ENCODE measurements at regions not wholly inside any gene's neighbourhood (a gene's known extent, or its start where the extent isn't known, plus 50 kb on each side); places are given as distances from the start of the nearest gene placed in this dataset.

DNA sequence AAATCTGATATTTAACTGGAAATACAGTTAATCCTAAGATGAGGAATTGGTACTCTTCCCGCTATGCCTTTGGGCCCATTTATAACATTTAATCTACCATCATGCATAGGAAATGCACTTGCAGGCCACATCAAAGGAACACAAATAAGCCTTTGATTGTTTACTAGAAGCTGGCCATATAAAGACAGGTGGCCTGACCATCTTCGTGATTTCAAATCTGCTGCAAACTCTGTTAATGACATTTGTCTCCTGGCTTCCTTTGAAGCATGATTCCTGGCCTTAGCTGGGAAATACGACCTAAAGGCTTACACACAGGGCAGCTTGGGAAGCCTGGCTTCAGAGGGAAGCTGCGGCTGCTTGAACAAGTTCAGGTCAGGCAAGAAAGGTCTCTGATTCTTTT lies 552.1 kb downstream of the CDH26 start:
- DNase-seq (ENCODE audit: low read depth), result no peak

DNA sequence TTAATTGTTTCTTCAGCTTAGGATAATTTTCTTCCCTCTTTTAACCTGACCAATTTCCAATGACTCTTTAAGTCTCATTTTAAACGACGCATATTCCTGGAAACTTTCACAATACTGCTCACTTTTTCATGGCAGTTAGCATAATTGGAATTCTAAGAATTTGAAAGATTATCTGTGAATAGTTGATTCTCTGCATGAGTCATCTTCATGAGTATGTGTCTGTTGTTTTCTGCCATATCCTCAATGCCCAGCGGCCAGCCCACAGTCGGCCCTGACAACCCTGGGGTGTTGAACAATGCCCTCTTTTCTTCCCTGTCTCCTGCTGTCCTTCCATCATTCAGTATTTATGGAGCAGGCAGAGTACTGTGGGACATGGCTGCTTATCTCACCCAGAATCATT lies 554.2 kb downstream of the CDH26 start:
- no peak for DNase-seq (ENCODE audit: low read depth)

DNA sequence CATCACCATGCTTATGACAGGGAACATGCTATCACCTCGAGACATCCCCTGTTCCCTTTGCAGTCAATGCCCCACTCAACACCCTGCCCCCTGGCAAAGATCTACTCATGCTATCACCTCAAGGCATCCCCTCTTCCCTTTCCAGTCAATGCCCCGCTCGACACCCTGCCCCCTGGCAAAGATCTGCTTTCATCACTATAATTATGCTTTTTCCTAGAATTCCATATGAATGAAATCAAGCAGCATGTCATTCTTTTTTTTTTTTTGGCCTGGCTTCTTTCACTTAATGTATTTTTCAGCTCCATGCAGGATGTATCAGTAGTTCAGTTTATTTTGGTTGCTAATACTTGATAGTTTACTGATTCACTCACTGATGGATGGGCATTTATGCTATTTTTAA lies 554.9 kb downstream of the CDH26 start:
- DNase-seq (ENCODE audit: low read depth), result no peak

DNA sequence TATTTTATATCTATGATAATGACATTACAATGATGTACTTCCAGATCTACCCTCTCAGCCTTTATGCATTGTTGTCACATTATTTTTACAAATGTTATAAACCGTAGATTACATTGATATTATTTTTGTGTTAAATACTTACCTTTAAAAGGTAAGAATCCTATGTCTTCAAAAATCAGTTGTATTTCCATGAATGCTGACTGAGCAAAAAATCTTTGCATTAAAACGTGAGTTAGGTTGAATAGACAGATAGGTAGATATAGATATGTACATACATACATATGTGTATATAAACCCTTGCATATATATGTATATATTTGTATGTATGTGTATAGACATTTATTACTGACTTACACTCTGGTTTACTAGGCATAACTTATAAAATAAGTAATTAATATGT lies 558.2 kb downstream of the CDH26 start:
- DNase-seq (ENCODE audit: low read depth), result no peak

DNA sequence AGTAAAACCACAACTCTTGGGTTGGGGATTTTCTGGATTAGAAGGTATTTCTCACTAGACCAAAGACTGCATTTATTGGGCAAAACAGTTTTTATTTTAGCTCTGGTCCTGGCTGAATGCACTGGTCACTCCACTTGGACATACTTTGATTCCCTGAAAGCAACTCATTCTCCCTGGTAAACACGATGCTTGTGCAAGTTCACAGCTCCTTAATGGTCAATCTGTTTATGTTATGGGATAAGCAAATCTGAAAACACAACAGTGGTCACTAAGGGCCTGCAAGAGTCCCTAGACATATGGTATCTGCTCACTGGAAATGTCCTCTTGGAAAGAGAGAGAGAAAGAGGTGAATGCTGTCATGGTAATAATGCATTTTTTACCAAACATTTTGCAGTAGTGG lies 559.8 kb downstream of the CDH26 start:
- no peak for DNase-seq (ENCODE audit: low read depth)

DNA sequence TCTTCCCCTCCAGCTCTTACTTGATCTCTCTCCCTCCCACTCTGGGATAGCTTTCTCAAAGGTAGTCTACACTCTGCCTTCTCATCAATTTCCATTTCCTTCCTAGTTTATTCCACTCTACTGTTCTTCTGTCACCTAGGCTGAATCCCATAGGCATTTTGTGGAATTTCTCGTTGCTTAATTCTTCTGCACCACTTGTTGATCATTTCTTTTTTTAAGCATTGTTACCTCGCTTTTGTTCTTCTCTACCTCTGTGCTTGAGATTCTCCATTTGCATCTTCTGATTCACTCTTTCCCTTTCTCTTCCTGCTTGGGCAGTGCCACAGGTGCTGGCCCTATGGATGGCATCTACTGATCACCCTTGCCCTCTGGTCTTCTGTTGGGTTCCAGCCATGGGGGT lies 567.2 kb downstream of the CDH26 start:
- no peak for DNase-seq (ENCODE audit: low read depth)

DNA sequence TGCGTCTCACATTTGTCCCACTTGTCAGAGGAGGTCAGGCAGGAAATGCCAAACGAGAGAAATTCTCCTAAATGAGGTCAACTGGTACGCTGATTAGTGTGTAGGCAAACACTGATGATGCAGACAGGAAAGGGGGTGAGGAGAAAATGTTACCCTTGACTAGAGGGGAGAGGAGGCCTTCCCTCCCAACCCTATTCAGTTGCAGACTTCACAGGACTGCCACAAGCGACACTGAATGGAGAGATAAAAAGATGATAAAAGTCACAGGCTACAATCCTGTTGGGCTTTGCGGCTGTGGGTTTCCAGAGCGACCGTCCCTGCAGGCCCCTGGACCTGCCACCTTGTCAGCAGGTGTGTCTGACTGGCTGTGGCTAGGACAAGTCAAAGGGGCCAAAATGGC lies 569.4 kb downstream of the CDH26 start:
- DNase-seq (ENCODE audit: low read depth), result no peak

DNA sequence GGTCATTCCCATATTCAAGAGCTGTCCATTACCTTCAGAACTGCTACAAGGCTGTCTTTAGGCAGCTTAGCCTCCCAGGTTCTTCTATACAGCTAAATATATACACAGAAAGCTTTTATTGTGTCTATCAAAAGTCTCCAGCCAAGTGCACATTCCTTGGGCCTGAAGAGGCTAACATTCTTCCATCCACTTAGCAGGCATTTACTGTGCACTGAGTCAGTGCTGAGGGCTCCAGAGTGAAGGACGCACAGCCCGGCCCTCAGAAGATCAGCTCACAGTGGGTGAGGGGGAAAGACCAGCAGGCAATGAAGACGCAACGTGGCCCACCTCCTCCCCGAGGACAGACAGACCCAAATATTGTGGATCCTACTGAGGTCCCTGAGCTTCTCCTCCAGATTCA lies 569.9 kb downstream of the CDH26 start:
- no peak for DNase-seq (ENCODE audit: low read depth)

DNA sequence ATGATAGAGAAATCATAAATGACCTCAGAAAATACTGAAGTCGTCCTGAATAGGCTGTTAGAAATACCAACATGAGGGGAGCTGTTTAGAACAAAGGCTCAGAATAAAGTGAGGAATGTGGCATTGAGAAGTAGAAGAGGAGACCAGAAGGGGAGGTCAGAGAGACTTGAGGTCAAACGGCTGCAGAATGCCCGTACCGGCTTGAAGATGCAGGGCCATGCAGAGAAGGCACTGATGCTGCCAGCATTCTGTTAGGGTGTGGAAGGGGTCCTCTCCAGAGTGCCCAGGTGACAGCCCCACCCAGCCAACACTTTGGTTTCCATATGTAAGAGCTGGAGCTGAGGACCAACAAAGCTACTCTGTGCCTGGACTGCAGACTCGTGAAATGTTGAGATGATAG lies 570.9 kb downstream of the CDH26 start:
- DNase-seq (ENCODE audit: low read depth), result no peak

DNA sequence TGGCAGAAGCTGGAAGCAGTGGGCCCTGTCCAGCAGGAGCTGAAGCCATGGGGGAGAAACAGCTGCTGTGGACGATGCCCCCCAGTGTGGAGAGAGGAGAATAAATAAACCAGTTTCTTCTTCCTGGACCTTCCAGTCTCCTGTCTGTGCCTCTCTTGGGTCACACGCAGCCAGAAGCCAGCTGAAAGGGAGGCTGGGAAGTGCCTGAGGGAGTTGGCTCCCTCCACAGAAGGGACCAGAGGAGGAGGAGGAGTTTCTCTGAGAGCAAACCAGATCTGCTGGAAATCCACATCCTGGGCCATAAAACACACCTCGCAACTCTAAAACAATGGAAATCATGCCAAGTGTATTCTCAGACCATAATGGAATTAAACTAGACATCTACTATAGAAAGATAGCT lies 577.0 kb downstream of the CDH26 start:
- DNase-seq (ENCODE audit: low read depth), result no peak

DNA sequence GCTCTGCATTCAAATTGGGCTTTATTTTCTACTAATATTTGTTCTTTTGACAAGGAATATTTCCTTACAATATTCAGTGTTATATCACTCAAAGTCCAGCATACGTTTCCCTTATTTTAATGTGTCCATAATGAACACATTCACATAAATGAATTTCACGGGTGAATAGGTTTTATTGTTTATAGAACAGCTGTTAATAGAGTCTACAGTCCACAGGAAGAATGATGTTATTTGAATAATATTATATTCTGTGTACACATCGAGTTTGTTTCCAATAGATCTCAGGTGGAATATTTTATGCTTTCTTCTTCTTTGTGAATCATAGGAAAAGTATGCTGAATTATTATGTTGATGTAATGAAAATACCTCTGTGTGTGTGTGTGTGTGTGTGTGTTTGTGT lies 582.4 kb downstream of the CDH26 start:
- no peak for DNase-seq (ENCODE audit: low read depth)

DNA sequence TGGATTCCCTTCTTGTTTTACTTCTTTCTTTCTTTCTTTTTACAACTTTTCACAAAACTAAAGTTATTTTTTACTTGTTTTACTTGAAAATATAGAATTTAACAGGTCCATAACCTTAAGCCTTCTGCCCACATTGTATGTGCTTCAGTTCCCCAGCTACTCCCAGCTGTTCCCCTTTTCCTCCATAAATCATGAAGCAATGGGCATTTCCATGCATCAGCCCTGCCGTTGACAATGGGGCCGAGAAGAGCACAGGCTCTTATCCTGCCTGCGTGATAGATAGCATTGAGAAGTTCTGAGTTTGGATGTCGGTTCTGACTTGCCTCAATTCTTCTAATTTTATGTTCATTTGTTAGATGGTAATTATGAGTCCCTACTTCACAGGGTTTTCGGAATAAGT lies 583.8 kb downstream of the CDH26 start:
- no peak for DNase-seq (ENCODE audit: low read depth)

DNA sequence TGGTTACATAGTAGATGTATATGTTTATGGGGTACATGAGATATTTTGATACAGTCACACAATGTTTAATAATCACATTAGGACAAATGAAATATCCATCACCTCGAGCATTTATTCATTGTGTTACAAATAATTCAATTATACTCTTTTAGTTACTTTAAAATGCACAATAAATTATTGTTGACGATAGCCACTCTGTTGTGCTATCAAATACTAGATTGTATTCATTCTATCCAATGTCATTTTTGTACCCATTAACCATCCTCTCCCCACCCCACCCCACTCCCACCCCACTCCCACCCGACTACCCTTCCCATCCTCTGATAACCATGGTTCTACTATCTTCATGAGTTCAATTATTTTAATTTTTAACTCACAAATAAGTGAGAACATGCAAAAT lies 585.4 kb downstream of the CDH26 start:
- DNase-seq (ENCODE audit: low read depth), result no peak

DNA sequence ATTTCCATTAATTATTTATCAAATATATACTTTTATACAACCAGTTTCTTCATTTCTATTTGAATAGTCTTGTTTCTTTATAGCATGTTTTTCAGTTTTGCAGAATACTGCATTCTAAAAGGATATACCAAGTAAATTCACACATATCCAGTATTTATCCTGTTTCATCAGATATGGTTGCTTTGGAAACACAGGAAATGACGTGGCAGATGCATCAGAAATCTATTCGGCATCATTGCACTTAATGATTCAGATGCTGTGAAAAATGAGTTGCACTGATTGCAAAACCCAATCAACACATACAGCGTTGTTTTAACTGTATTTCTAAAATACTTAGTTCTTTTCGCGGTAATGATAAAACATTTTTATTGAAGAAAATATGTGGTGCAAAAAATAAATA lies 594.9 kb downstream of the CDH26 start:
- no peak for DNase-seq (ENCODE audit: low read depth)

DNA sequence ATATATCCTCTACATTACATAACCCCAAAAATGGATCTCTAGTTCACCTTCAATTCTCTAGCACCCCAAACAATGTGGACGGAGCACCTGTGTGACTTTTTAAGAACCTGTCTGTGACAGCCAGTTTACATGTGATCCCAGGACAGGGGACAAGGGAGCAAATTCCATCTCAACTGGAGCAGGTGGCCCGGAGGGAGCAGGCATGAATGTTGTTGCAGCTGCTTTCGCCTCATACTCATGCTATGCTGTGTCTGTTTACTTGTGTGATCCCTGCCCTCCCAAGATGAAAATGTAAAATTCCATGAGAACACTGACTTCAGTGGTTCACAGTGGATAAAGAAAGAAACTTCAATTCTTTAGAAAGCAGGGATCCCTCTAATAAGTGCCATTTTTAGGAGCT lies 600.3 kb downstream of the CDH26 start:
- no peak for DNase-seq (ENCODE audit: low read depth)

DNA sequence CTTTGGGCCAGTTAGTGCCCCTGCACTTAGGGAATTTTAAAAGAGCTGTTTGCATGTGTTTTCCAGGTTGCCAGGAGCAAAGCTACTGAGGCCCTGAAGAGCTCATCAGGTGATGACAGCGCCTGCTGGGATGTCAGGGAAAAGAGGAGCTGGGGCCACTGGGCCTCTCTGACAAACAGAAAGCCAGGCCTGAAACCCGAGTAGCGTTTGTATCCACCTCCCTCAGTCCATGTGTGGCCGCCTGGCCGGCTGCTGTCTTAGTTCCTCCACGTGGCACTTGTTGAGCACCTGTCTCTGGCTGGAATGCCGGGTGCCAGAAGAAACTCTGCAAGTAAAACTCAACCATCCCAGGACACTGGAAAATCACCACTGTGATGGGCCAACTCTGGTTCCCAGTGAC lies 601.2 kb downstream of the CDH26 start:
- no peak for DNase-seq (ENCODE audit: low read depth)

DNA sequence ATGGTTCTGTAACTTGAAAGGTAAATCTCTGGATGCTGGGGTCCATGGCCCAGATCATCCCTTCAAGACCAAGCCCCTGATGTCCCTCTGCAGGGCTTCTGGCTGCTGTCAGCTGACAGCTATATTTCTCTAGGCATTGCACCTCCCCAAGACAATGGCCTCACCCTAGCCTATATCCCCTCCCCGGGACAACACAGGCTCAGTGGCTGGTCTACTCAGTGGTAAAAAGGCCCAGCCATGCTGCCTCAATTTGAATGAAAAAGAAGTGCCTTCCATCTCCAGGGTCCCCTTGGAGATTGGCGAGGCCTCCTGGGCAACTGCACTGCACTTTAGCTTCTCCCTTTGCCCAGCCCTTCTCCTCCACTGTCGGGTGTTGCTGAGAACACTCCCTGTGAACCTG lies 602.8 kb downstream of the CDH26 start:
- DNase-seq (ENCODE audit: low read depth), result no peak

DNA sequence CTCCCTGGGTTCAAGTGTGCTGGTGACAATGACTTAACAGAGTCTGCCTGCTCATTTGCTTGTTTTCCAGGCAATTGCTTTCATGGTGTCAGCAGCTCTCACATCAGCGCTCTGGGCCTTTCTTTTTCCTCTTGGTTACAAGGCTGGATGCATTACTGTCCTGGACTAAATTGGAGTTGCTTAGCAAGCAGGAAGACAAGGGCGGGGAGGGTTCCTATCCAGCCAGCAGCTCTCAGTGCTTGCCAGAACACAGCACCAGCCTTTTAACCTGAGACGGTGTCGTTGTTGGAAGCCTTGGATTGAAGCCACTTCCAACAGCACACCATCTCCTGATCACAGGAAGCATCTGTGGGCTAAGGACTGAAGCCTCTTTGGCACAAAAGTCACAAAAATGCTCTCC lies 606.9 kb downstream of the CDH26 start:
- no peak for DNase-seq (ENCODE audit: low read depth)

DNA sequence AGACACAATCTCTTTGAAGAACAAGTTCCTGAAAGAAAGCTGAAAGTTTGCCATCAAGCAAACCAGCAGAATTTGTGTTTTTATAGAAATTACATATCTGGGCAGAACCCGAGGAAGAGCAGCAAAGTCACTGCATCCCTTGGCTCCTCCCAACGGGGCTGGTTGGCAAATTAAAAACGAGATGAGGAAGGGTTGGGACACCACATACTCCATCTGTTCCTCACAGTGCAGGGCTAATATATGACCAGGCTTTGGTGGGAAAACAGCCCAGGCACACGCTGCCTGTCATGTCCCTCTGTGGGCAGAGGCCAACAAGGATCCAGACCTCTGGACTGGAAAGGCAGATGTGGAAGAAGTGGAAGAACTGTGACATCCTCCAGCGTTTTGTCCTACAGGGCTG lies 607.3 kb downstream of the CDH26 start:
- DNase-seq (ENCODE audit: low read depth), result no peak

DNA sequence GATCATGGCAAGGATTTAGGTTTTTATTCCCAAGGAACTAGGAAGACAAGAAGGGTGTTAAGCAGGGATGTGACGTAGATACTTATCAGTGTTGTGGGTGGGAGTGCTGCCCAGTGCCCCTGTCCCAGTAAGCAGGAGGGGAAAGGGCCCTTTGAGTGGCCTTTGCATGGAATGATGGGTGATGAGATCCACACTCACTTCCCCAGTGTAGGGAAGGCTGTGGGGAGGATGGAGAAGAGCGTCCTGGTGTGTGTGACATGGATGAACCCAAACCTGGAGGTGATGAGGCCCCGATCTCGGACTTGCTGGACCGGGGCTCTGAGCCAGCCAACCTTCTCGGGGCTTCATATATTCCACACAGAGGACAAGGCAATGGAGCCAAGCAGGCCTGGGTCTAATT lies 610.9 kb downstream of the CDH26 start:
- DNase-seq (ENCODE audit: low read depth), result no peak

DNA sequence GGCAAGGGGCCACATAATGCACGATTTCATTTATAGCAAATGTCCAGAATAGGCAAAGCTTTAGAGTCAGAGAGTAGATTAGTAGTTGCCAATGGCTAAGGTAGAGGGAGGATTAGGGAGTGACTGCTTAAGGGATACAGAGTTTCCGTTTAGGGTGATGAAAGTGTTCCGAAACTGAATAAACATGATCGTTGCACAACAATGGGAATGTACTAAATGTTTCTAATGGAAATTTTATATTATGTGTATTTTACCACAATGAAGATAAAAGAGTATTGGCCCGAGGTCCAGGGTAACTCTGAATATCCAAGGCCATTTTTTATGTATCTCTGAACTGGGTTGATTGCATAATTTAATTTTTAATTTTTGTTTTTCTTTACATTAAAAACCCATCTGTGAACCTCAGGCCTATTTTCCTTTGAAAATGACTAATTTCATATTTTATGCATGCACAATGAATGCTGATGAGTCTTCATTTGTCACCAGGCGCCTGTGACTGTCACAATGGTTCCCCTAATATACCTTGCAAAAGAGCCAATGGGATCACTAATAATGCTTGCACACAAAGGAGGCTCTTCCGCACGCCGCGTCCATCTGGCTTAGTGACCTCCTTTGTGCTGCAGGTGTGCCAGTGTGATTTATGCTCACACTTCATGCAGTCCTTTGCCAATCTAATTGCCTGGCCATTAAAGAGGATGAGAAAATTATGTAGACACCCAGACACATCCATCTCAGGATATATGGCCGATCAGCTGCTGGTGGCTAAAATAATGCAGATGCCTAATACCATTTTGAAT lies 612.5 kb downstream of the CDH26 start:
- DNase-seq (ENCODE audit: low read depth), result no peak

DNA sequence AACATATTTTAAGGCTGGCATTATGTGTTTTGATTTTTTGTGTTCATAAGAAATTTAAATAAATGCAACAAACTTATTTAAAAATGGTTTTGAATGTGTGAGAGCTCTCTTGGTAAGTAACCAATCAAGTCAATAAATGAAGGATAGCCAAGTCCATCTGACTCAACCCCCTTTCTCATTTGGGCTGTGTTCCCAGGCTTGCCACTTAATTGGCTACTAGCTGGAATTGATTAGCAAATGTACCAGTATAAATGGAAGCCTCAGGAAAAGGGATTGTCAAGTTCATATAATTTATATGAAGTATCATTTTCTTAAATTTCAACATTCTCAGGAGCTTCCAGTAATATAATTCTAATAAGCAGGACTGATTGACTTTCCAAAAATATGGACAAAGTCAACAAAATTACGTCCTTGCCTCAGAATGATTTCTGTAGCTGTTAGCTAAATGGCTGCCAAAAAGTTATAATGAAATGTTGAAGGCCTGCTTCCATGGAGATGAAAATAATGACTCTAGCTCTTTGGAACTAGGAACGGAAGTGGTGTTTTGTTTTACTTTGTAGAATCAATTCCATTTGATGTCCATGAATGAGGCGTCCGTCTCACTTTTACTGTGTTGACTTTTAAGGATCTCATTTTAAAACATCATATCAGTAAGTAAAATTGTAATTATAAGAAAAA lies 614.9 kb downstream of the CDH26 start:
- no peak for DNase-seq (ENCODE audit: low read depth)

DNA sequence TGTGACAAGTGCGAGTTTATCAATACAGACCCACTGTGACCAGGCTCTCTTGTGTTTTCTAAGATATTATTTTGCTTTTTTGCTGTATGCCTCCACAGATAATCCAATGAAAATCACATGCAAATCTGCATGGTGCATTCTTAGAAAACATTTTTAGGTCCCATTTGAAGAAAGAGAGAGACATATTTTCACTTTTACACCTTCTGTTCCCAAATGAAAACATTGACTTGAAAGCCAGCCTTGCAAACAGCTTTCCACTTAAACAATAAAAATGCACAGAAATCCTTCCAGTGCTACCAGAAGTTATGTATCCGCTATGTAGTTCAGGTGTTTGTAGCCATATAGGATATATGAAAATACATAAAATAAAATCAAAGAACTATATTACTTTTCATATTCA lies 618.0 kb downstream of the CDH26 start:
- DNase-seq (ENCODE audit: low read depth), result no peak

DNA sequence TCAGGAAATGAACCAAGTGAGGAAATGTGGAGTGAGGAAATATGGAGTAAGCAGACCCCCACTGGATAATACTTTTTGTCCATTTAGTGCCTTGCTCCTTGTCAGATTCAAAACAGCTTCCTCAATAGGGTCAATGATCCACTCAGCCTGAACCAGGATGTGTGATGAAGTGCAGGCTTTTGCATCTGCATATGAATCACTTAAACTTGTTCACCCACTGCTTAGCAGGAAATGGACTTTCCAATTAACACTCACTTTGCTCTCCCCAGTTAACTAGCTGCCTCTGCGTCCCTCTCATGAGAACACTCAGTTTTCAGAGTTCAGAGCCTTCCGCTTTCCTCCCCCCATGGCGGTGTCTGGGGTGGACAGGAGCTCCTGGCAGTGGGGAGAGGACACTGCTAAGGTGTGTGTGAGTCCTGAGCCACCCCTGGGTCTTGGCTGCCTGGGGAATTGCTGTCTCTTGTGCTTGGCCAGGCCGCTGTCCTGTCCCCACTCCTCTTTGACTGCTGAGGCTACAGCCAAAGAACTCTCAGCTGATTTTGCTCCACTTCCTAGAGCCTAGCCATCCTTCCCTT lies 621.8 kb downstream of the CDH26 start:
- no peak for DNase-seq (ENCODE audit: low read depth)

Measured in CMK (cell line).